Choroid plexus epithelial cell (primary cell): ENCODE measurements at regions not wholly inside any gene's neighbourhood (a gene's known extent, or its start where the extent isn't known, plus 50 kb on each side); places are given as distances from the start of the nearest gene placed in this dataset.

Experiments
- DNase-seq: peaks from one replicate; pipeline ENCODE4 v3.0.0-alpha.2; 2010; ENCODE audit warnings: low read depth
- H3K4me3 ChIP-seq: 2 replicates; pipeline ENCODE4 v1.5.1; 2011; ENCODE audit warnings: low read depth, mild to moderate bottlenecking, control low read depth, low read length, moderate library complexity
- CTCF ChIP-seq: conservative IDR thresholded peaks from 2 replicates; pipeline ENCODE4 v1.5.1; 2011; ENCODE audit warnings: low read depth, mild to moderate bottlenecking, control low read depth, inconsistent platforms, low read length, moderate library complexity

- no peak for TF ChIP-seq CTCF
These were observed 121.9 kb upstream of the HSD17B12 start for GRCh38 chr11:43558556-43559127.

GRCh38 chr11:43561832-43562231 is 118.7 kb upstream of the HSD17B12 start:
- no peak for DNase-seq
- no peak overlapping the region for H3K4me3 ChIP-seq
- no peak for TF ChIP-seq CTCF

More at GRCh38 chr11:43558556-43559127, 121.9 kb upstream of the HSD17B12 start:
- H3K4me3 ChIP-seq, result no peak overlapping the region
- no peak for DNase-seq

GRCh38 chr11:43567396-43567975 is 113.1 kb upstream of the HSD17B12 start:
- no peak overlapping the region for H3K4me3 ChIP-seq
- DNase-seq, result peak; percentile 83
- TF ChIP-seq CTCF, result peak; percentile 77

GRCh38 chr11:43573233-43573632 is 107.3 kb upstream of the HSD17B12 start:
- peak; percentile 79 for TF ChIP-seq CTCF
- DNase-seq, result peak; percentile 61
- no peak overlapping the region for H3K4me3 ChIP-seq

- no peak for TF ChIP-seq CTCF
- no peak for DNase-seq
- no peak overlapping the region for H3K4me3 ChIP-seq
These were observed 106.7 kb upstream of the HSD17B12 start for GRCh38 chr11:43573873-43574272.

GRCh38 chr11:43574411-43574810 is 106.1 kb upstream of the HSD17B12 start:
- no peak for DNase-seq
- no peak for TF ChIP-seq CTCF
- H3K4me3 ChIP-seq, result no peak overlapping the region
